ENCODE measurements at regions not wholly inside any gene's neighbourhood (a gene's known extent, or its start where the extent isn't known, plus 50 kb on each side); places are given as distances from the start of the nearest gene placed in this dataset.

- no peak for TF ChIP-seq CTCF (IDR thresholded peaks at IDR 0.05; ENCODE audit: insufficient read depth, low read depth, low read length)
- no peak for TF ChIP-seq EZH2 (IDR thresholded peaks at IDR 0.05; ENCODE audit: insufficient read depth, low read length)
These were observed 224.8 kb downstream of the FGFR2 start for GRCh38 chr10:121373411-121373810.

All from astrocyte (in vitro differentiated cells and primary cell).